SHP77 (cell line): ENCODE measurements at regions not wholly inside any gene's neighbourhood (a gene's known extent, or its start where the extent isn't known, plus 50 kb on each side); places are given as distances from the start of the nearest gene placed in this dataset.
"Not testable (repeated sequence)": the region's sequence is repeated elsewhere in the genome, so short reads cannot be mapped to it uniquely, and the experiment has no call there.

ENCODE experiments used
- DNase-seq, 2 experiments: peaks; one replicate each; lab custom pipeline; 2025; lab: John Stamatoyannopoulos, UW

- DNase-seq = not testable (repeated sequence)
Observed at GRCh38 chr6:80407976-80408375, 301.5 kb downstream of the BCKDHB start.

- no peak for DNase-seq
Observed at GRCh38 chr6:80404889-80405288, 298.4 kb downstream of the BCKDHB start.

GRCh38 chr6:80403365-80403764 lies 296.9 kb downstream of the BCKDHB start:
- no peak for DNase-seq

- no peak for DNase-seq
Observed at GRCh38 chr6:80402266-80402665, 295.8 kb downstream of the BCKDHB start.
